CD4-positive, alpha-beta T cell (primary cell): ENCODE measurements at regions not wholly inside any gene's neighbourhood (a gene's known extent, or its start where the extent isn't known, plus 50 kb on each side); places are given as distances from the start of the nearest gene placed in this dataset.

Experiments
- ATAC-seq: fragments of 200-7000 bp; cut with Tn5 transposase; one replicate; pipeline ENCODE4 v1.10.0; 2022; ENCODE audit warnings: mild to moderate bottlenecking; ENCODE audit not compliant: poor library complexity
- CTCF ChIA-PET: fragments of 350-600 bp; sonication (Branson Sonifier 250); formaldehyde crosslinking; loops from one replicate; lab custom pipeline; 2021; ENCODE audit warnings: antibody characterized with exemption, inconsistent platforms; lab: Charles Lee
- POLR2A ChIA-PET: fragments of 350-600 bp; sonication (Branson Sonifier 250); formaldehyde crosslinking; loops from one replicate; lab custom pipeline; 2021; ENCODE audit warnings: antibody characterized with exemption, inconsistent platforms; lab: Charles Lee
- DNase-seq, 14 experiments: peaks; one replicate each; pipeline ENCODE4 v3.0.0-alpha.2; 2013 to 2020; ENCODE audit warnings: mixed read lengths in 2 of 14
- H3K27ac ChIP-seq, 2 donors: one replicate each; pipeline versions ENCODE4 v1.5.1 to v1.7.0; 2013; ENCODE audit warnings: low read length in 2 of 2, low read depth in 1 of 2, mild to moderate bottlenecking in 1 of 2
- H3K27me3 ChIP-seq, 2 experiments: 1 replicate in 1 of 2; 2 replicates in 1 of 2; pipeline versions ENCODE4 v1.6.1 to v1.7.0; 2013; ENCODE audit warnings: low read length in 2 of 2, control low read depth in 1 of 2, mild to moderate bottlenecking in 1 of 2, moderate library complexity in 1 of 2; ENCODE audit not compliant: insufficient read depth in 2 of 2, control insufficient read depth in 1 of 2
- H3K36me3 ChIP-seq: one replicate; pipeline ENCODE4 v1.6.1; 2013; ENCODE audit warnings: low read length, control low read depth; ENCODE audit not compliant: insufficient read depth
- H3K4me1 ChIP-seq: one replicate; pipeline ENCODE4 v1.6.1; 2013; ENCODE audit warnings: low read length, control low read depth; ENCODE audit not compliant: insufficient read depth
- H3K4me3 ChIP-seq: one replicate; pipeline ENCODE4 v1.5.1; 2013; ENCODE audit warnings: mild to moderate bottlenecking, low read length, moderate library complexity
- H3K9me3 ChIP-seq, 2 experiments: 1 replicate in 1 of 2; 2 replicates in 1 of 2; pipeline versions ENCODE4 v1.6.1 to v1.7.0; 2013; ENCODE audit warnings: low read length in 2 of 2, mild to moderate bottlenecking in 2 of 2, control low read depth in 1 of 2, moderate library complexity in 1 of 2; ENCODE audit not compliant: control insufficient read depth in 1 of 2, insufficient read depth in 1 of 2
- H3K27ac Mint-ChIP-seq: one replicate; pipeline ENCODE4 v1.8.0; 2020; ENCODE audit warnings: mixed read lengths
- H3K27me3 Mint-ChIP-seq: one replicate; pipeline ENCODE4 v1.8.0; 2021; ENCODE audit warnings: mixed read lengths
- H3K36me3 Mint-ChIP-seq: one replicate; pipeline ENCODE4 v1.8.0; 2021; ENCODE audit warnings: low read depth, mixed read lengths
- H3K4me1 Mint-ChIP-seq: one replicate; pipeline ENCODE4 v1.8.0; 2021; ENCODE audit warnings: low read depth, mixed read lengths
- H3K4me3 Mint-ChIP-seq: one replicate; pipeline ENCODE4 v1.8.0; 2020; ENCODE audit warnings: mild to moderate bottlenecking, mixed read lengths
- H3K9me3 Mint-ChIP-seq: one replicate; pipeline ENCODE4 v1.8.0; 2020; ENCODE audit warnings: mixed read lengths
- CTCF ChIP-seq: fragments of 200-600 bp; IDR thresholded peaks from one replicate; pipeline ENCODE4 v1.8.0; 2022; ENCODE audit warnings: antibody characterized with exemption, mild to moderate bottlenecking
- intact Hi-C, 2 experiments: fragments of 100-400 bp; cut with DNase I in 1 of 2; cut with micrococcal nuclease in 1 of 2; formaldehyde crosslinking; loops; one replicate each; pipeline versions ENCODE4 v1.15.1 to v1.9.0; 2023 to 2025; cut with DNase I, micrococcal nuclease

- peaks cover 0 to 11% of the 10 kb centered on the region in 2 experiments for H3K27me3 ChIP-seq
- Mint-ChIP-seq H3K9me3 (no peaks in the 10 kb centered on the region), H3K4me1 (no peaks in the 10 kb centered on the region), H3K27me3 (peaks cover 30% of the 10 kb centered on the region), H3K4me3 (no peak overlapping the region), H3K36me3 (no peaks in the 10 kb centered on the region), H3K27ac (no peak overlapping the region)
- intact Hi-C loops: no loop called here
- TF ChIP-seq CTCF: no peak
- H3K9me3 ChIP-seq: peaks cover 0 to 15% of the 10 kb centered on the region in 2 experiments
- no peak overlapping the region for H3K4me3 ChIP-seq
- ATAC-seq (no peak), DNase-seq (no peak)
- H3K36me3 ChIP-seq: no peaks in the 10 kb centered on the region
- CTCF ChIA-PET: no interaction called here
- no peak overlapping the region for H3K27ac ChIP-seq
- POLR2A ChIA-PET: no interaction called here
- no peaks in the 10 kb centered on the region for H3K4me1 ChIP-seq
These were observed 242.5 kb downstream of the SH3BP4 start for GRCh38 chr2:235194351-235194750.

- POLR2A ChIA-PET: no interaction called here
- no peak overlapping the region for H3K4me3 Mint-ChIP-seq
- no peaks in the 10 kb centered on the region for H3K36me3 ChIP-seq
- H3K27ac Mint-ChIP-seq: no peak overlapping the region
- ATAC-seq: no peak
- no peak overlapping the region for H3K27ac ChIP-seq
- no peak for DNase-seq
- H3K9me3 Mint-ChIP-seq: no peaks in the 10 kb centered on the region
- no peaks in the 10 kb centered on the region for H3K4me1 ChIP-seq
- peaks cover 0 to 15% of the 10 kb centered on the region in 2 experiments for H3K9me3 ChIP-seq
- CTCF ChIA-PET: no interaction called here
- H3K4me3 ChIP-seq: no peak overlapping the region
- H3K36me3 Mint-ChIP-seq: no peaks in the 10 kb centered on the region
- H3K27me3 Mint-ChIP-seq: peaks cover 30% of the 10 kb centered on the region
- H3K4me1 Mint-ChIP-seq: no peaks in the 10 kb centered on the region
- peaks cover 0 to 11% of the 10 kb centered on the region in 2 experiments for H3K27me3 ChIP-seq
- intact Hi-C loops: no loop called here
- TF ChIP-seq CTCF: no peak
These were observed 243.0 kb downstream of the SH3BP4 start for GRCh38 chr2:235194836-235195235.

GRCh38 chr2:235195921-235196320 lies 244.1 kb downstream of the SH3BP4 start:
- no peaks in the 10 kb centered on the region for H3K9me3 Mint-ChIP-seq
- Histone ChIP-seq H3K4me3 (no peak overlapping the region), H3K27me3 (peaks cover 0 to 11% of the 10 kb centered on the region in 2 experiments), H3K27ac (no peak overlapping the region), H3K4me1 (no peaks in the 10 kb centered on the region), H3K36me3 (no peaks in the 10 kb centered on the region), H3K9me3 (peaks cover 0 to 15% of the 10 kb centered on the region in 2 experiments)
- H3K27me3 Mint-ChIP-seq: peaks cover 30% of the 10 kb centered on the region
- H3K4me3 Mint-ChIP-seq: no peak overlapping the region
- ATAC-seq: no peak
- ChIA-PET CTCF (no interaction called here), POLR2A (no interaction called here)
- H3K36me3 Mint-ChIP-seq: no peaks in the 10 kb centered on the region
- intact Hi-C loops: no loop called here
- H3K4me1 Mint-ChIP-seq: no peaks in the 10 kb centered on the region
- DNase-seq: no peak
- no peak overlapping the region for H3K27ac Mint-ChIP-seq
- TF ChIP-seq CTCF: no peak
